HG03097 (cell line): ENCODE measurements at regions not wholly inside any gene's neighbourhood (a gene's known extent, or its start where the extent isn't known, plus 50 kb on each side); places are given as distances from the start of the nearest gene placed in this dataset.
"Not testable (repeated sequence)": the region's sequence is repeated elsewhere in the genome, so short reads cannot be mapped to it uniquely, and the experiment has no call there.

Source experiments
- ATAC-seq: cut with Tn5 transposase; IDR thresholded peaks from one replicate; pipeline ENCODE4 v1.9.1; 2021; ENCODE audit not compliant: unreplicated experiment, low FRiP score

DNA sequence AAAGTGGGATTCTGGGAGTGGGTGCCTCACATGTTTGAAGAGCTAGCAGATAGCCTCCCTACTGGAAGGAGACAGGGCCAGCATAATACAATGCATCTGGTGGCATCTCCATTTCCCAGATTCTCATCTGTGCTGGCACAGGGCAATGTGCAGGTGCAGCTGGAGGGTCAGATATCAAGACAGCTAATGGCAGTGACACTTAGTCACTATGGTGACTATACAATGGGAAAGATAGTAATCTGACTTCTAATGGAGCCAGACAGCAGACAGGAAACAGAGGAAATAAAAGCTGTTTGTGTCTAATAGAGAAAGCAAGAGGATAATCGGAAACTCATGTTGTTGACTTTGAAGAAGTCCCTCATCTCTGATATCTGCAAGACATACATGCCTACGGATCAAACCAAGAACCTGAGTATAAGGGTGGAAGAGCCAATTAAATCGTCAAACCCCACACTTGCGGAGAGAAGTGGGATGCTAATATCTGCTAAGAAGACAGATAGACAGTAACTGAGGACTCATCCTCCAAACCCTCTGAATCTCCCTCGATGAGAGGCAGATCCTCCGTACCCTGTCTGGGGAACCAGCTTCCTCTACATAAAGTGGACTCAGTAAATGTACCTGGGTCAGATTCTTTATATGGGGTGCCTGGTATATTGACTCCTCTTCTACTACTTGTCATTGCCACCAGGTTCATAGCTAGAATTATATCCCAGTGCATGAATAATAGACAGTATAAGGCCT, 692.7 kb downstream of the SOCS6 start:
- ATAC-seq = no peak

DNA sequence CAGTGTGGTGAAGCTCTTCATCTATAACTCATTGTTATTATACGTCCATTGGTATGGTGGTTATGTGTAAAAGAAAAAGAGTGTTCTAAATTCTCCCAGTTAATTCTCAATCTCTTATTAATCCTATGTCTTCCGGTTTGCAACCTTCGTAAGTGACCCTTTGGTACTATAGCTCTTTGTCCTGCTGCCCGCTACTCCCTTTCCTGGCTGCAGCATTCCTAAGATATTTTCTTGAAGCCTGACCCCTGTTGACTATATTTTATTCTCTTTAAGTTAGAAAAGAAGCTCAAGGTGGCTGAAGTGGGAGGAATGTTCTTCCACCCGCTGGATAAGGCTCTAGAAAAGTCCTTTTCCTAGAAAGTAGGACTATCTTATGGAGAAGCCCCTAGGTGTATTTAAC, 684.8 kb downstream of the SOCS6 start:
- no peak for ATAC-seq

DNA sequence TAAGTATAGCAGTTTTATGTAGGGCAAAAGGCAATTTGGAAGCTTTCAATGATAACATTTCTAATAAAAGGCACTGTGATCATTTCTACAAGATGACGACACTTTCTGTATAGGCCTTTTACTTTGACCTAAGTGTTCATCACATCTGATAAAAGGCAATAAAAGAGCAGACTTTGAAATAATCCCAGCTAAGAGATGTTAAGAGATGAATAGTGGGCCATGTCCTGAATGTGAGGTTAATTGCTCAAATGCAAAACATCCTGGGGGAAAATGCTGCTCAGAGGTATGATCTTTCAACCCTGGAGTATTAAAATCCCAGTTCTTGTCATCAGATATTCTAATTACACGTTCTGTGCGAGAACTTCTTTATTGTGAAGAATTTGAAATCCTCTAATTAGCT, 677.6 kb downstream of the SOCS6 start:
- ATAC-seq = no peak

DNA sequence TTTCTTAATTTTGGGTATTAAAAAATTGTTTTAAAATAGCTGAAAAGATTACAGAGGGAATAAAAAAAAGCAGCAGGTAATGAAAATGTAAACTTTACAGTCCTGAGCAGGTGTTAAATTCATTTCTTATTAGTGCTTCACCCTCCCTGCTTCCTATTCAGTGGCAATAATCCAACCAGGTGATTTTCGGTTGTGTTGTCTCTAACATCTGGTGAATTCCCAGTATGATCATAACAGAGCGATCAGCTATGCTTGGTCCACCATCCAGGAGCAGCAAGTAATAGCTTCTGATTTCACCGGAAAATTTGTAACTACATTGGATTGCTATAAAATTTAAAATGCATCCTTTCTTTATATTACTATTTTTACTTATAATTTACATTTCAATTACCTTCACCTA, 673.1 kb downstream of the SOCS6 start:
- ATAC-seq = no peak

DNA sequence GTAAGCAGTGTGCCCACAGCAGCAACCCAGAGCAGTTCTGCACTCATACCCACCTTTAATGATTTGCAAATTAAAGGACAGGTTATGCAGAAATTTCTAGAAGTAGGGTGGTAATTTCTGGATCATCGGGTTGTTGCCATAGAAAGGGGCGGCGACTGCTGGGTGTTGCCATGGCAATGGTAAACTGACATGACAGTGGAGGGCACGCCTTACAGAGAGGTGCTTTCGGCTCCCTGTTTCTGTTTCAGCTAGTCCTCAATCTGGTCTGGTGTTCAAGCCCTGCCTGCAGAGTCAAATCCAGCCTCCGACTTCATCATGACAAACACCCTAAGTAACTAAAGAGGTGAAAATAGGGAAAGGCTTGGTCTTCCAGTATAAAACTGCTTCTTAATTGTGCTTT, 667.7 kb downstream of the SOCS6 start:
- no peak for ATAC-seq

DNA sequence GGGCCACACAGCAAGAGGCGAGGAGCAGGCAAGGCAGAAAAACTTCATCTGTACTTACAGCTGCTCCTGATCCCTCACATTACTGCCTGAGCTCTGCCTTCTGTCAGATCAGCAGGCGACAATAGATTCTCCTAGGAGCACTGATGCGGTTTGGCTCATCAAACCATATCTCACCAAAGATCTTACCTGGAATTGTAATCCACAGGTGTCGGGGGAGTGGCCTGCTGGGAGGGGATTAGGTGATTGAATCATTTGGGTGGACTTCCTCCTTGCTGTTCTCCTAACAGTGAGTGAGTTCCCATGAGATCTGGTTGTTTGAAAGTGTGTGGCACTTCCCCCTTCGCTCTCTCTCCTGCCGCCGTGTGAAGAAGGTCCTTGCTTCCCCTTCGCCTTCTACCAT, 647.3 kb downstream of the SOCS6 start:
- no peak for ATAC-seq

DNA sequence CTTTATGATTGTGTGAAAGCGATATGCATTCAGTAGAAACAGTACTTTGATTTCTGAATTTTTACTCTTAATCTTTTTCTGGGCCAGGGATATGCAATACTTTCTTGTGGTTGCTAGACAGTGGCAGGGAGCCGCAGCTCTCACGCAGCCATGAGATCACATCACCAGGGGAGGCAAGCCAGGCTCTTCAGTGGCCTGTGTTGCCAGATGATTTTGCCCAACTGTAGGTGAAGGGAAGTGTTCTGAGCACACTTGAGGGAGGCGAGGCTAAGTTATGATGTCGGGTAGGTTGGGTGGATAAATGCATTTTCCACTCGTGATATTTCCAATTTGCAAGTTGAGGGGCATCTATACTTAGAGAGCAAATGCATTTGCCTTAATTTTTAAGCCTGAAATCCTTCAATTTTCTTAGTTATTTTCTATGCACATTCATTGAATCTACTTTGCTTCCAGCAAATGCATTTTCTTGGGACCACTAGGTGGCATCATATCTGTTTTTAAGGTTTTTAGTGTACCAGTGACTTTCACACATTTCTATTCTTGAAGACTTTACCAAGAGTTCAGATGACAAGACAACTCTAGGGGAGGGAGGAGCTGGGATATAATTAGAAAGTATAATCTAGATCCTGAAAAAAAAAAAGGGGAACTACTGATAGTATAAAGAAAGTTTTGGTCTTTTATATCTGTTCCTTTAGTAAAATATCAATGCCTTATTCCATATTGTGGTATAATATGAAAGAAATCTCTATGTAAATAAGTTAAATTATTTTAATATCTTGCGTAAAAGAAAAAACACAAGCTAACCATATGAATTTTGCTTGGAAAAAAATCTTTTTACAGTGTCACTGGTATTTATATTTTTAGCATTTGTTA, 643.3 kb downstream of the SOCS6 start:
- no peak for ATAC-seq

DNA sequence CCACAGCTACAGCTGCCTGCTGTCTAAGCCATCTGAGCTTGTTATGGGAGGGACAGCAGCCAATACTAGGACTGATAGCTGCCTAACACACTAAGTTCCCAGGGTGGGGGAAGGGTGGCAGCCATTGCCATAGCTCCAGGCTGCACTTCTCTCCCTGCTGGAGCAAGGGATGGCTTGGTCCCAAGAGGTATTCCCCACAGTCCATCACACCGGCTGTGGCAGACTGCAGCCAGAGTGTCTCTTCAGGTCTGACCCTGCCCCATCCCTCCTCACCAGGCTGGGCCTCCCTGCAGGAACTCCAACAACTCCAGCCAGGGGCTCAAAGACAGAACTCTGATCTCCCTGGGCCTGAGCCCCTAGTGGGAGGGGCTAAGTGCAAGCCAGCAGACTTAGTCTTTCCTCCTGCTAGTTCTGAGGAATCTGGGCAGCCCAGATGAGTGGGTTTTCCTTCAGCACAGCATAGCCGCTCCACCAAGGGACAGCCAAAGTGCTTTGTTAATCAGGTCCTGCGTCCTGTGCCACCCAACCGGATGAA, 632.1 kb downstream of the SOCS6 start:
- no peak for ATAC-seq

DNA sequence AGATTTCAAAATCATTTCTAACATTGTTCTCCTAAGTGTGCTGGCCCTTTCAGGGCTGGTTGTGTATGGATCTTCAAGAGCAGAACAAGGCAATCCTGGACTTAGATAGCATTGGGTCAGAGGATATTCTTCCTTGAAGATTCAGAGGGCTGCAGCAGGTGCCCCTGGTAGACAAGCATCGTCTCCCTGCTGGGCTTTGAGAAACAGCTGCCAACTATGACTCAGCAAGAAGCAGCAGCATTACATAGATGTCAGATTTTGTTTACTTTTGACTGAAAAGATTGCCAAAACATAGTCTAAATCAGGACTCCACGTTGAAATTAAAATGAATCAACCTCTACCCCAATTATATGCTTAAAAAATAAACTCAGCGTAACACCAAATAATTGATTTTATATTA, 618.8 kb downstream of the SOCS6 start:
- ATAC-seq = no peak

DNA sequence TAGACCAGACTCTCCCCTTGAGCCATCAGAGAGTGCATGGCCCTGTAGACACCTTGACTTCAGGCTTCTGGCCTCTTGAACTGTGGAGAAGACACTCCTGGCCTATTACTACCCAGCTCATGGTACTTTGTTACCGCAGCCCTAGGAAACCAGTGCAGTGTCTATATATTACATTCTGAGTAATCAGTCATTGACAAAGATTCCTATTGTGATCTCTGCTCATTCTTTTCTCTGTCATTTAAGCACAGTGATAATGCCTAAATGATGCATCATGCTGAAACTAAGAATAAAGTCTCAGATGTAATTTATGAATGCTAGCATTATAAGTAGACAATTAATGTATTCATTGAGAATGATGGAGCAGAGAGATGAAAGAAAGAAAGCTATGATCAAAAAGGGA, 603.5 kb downstream of the SOCS6 start:
- no peak for ATAC-seq

DNA sequence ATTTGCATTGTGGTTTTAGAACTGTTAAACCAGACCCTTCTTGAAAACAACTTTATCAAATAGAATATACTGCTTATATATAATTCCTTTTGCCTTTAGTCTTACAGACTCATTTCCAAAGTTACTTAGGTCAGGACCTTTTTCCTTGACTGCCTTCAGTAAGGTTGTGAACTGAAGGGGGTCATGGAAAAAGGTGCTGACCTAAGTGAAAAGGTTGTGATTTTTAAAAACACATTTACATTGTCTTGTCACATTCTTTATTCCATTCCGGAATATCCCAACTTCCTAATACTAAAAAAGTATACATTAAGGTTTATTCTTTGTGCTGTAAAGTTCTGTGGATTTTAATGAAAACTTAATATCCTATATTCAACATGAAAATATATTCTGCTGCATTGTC, 581.4 kb downstream of the SOCS6 start:
- no peak for ATAC-seq

DNA sequence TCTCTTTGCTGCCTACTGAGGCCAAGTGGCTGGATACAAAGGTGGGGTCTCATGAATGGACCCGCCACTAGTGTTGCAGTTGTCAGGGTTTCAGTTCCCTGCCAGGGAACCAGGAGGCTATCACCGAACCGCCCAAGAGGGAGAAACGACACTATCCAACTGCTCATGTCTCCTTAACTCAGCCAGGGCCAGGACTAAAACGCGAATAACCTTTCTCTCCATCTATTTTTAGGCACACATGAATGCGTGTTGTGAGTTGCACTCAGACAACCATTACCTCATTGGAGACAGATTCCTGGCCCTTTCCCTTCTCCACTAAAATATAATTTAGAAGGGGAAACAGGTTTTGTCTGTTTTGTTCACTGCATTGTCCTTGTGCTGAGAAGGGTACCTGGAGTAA, 559.5 kb downstream of the SOCS6 start:
- ATAC-seq = no peak

DNA sequence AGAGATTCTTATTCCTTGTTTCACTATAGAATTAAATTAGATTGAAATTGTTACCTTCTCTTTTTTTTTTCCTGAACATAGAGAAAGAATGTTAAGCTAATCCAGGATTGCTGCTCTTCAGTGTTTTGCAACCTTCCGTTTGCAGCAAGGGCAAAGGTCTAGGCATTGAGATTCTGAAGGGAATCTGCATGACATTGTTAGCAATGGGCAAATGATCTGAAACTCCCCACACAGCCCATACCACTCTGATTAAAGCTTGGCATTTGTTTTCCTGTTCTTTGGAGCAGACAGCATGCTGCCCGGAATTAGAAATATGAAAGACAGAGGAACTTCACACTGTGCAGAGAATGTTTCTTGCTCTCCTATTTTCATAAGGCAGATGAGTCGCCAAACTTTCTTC, 551.8 kb downstream of the SOCS6 start:
- ATAC-seq = no peak

DNA sequence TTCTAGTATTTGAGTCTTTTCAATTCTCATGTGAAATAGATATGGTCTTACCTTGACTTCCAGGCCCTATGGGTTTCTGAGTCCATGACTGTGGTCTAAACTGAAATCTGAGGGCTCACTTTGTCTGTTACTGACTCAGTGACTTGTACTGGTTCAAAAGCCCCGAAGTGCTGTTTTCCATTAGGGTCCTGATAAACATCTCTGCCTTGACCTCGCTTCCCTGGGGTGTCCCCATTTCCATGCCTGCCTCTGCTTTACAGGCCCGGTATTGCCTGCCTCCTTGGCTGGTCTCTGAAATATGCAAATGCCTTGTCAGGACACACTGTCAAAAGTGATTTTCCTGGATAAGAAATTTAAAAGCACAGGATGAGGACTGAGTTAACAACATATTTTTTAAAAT, 538.8 kb downstream of the SOCS6 start:
- no peak for ATAC-seq

DNA sequence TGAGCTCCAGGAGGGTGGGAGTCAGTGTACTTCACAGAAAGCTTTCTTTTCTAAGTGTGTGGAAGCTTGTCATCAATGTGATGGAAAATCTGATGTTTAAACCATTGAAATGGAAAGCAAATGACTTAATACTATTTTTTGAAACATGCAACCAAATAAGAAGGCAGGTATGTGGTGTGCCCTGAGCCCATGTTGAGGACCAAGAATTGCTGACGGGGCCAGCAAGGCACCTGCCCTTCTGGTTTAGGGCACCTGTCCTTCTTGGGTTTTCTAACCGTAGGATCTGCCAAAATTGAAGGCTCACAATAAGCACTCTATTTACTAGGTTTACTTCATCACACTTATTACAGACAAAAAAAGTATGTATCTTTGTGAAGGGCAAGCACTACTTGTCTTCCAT, 537.7 kb downstream of the SOCS6 start:
- ATAC-seq = no peak

DNA sequence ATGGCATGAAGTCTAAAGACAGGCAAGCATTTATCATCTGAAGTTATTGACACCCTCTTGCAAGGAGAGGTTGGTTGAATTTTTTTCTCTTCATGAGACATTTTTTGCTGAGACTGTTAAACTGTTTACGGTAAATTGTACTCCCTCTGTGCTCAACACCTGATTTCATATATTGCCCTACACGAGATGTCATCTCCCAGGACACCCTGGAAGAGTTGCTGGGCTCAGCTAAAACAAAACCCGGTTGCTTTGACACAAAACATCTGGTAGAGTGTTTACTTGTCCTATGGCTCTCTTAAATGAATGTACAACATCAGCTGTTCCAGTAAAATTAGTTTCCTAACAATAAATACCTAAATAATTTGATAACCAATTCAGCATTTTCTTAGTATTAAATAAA, 533.8 kb downstream of the SOCS6 start:
- no peak for ATAC-seq

DNA sequence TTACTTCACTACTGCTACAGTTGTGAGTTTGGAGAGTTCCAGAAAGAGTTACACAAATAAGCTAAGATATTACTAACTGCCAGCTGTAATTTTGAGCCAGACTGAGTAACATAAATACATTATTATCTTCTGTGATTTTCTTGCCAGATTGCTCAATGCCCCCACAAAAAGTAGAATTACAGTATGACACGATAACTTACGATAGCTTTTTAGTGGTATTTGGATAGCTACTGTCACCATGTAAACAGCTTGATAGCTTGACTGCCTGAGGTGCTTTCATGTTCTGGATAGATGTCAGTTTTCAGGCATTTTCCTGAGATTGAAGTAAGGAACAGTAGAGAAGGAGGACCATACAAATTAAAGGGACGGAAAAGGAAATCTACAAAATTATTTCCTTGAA, 533.3 kb downstream of the SOCS6 start:
- no peak for ATAC-seq

DNA sequence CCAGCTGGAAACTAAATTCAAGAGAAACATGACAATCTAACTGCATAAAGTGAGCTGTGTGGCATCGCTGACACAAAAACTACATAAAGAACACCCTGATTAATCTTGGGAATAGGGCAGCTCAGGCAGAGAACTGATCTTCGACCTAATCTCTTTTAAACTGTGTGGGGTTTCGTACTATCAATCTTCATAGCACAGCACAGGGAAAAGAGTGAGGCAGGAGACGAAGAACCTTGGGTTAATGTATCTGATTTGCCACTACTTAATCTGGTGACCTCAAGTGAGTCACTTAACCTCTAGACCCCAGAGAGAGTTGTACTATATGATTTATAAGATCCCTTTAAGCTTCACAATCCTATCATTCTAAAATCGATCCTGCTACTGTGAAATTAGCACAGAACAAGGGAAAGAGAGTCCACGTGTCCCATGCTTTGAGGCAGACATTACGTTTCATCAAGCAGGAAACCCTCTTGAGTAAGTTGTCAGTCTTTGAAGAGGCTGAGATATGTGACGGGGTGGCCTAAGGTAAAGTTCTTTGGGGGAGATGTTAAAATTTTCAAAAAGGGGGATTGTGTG, 519.7 kb downstream of the SOCS6 start:
- no peak for ATAC-seq

DNA sequence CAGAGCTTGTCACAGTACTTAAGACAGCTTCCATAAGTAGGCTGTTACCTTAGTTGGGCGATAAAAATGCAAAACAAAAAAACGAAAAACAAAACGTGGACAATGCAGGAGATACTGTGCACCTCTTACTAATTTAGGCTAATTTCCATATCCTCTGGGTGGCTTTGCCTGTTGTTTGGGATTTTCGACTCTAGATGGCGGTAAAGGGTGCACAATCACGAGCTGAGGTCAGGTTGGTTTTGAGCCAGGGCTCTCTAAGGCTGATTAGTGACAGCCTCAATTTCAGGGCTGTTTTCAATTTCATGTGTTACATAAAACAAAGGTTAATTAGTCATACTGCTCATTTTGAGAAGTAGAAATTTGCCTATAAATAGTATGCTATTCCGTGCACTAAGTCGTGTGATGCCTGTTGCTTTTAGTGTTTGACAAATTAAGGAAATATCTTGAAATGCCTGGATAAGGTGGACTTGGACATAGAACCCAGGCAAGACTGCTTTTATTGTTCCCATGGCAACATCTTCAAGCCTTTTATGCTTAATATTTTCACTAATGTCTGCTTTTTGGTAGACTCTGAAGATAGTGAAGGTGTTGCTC, 493.1 kb downstream of the SOCS6 start:
- ATAC-seq = peak; percentile 72

DNA sequence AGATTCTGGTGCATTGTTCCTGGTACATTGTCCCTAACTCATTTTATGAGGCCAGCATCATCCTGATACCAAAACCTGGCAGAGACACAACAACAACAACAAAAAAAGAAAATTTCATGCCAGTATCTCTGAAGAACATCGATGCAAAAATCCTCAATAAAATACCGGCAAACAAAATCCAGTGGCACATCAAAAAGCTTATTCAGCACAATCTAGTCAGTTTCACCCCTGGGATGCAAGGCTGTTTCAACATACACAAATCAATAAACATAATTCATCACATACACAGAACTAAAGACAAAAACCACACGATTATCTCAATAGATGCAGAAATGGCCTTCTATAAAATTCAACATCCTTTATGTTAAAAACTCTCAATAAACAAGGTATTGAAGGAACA, 477.4 kb downstream of the SOCS6 start:
- not testable (repeated sequence) for ATAC-seq

DNA sequence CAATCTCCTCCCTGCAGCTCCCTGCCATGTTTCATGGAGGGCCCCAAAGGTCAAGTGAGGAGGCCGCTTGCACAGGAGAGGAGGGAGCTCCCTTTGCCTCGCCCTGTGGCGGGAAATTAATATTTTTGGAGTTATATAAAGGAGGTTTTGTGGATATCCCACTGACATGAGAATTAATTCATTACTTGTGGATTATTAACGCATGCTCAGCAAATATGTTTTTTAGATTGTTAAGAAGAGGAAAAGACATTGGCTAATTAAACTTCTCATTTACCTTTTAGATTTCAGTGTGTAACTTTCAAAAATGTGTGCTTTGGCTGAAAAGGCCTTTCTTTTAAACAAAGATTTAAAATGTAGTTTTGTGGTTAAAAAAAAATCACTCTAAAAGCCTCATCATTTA, 474.0 kb downstream of the SOCS6 start:
- no peak for ATAC-seq
